Mammary epithelial cell (primary cell): ENCODE measurements at regions not wholly inside any gene's neighbourhood (a gene's known extent, or its start where the extent isn't known, plus 50 kb on each side); places are given as distances from the start of the nearest gene placed in this dataset.

Source experiments
- EZH2 ChIP-seq: IDR thresholded peaks from 2 replicates; pipeline ENCODE4 v1.6.1; 2012; ENCODE audit warnings: low read length, inconsistent platforms, borderline replicate concordance
- TF ChIP-seq, protein P1 (sequence below), 2 donors: IDR thresholded peaks in 1 of 2; conservative IDR thresholded peaks in 1 of 2; 2 replicates each; pipeline ENCODE4 v1.5.1; 2011 to 2012; ENCODE audit warnings: inconsistent platforms in 2 of 2, low read length in 2 of 2, mild to moderate bottlenecking in 2 of 2, control low read depth in 1 of 2, low read depth in 1 of 2; ENCODE audit not compliant: insufficient read depth in 1 of 2; ENCODE audit errors: extremely low read depth in 1 of 2

DNA sequence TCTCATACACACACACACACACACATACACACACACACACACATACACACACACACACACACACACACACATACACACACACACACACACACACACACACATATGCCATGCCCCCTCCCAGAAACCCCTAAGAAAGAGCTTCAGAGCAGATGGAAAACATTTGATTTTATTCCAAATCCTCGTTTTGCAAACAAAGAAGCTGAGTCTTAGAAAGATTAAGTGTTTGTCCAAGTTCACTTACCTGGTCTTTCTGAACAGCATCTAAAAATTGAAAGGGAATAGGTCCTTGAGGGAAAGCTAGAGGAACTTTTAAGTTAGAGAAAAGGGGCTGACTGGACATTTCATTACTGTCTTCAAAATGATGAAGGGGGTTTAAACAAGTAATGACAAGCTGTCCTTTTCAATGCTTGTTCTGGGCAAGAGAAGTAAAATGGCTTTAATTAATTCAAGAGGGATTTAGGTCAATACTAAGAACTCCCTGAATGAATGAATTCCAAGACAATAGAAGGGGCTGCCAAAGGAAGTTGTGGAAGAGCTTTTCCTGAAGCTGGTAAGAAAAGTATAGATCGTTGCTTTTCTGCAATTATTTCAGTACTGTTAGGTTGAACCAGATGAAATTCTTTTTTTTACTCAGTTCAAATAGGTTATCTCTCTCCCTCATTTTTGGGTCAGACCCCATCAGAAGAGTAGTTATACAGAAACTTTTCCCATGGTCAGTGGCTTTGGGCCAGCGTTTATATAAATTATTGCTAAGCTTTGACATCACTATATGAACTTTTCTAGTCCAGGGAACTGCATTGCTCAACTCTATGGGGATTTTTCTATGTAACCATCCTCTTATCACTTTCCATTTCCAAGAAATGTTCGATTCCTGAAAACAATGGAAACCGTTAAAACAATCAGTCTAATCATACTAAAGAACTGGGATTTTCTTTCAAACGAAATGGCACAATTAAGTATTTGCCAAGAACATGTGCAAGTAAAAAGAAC is 261.4 kb downstream of the MTERF1 start:
- TF ChIP-seq, protein P1, sequence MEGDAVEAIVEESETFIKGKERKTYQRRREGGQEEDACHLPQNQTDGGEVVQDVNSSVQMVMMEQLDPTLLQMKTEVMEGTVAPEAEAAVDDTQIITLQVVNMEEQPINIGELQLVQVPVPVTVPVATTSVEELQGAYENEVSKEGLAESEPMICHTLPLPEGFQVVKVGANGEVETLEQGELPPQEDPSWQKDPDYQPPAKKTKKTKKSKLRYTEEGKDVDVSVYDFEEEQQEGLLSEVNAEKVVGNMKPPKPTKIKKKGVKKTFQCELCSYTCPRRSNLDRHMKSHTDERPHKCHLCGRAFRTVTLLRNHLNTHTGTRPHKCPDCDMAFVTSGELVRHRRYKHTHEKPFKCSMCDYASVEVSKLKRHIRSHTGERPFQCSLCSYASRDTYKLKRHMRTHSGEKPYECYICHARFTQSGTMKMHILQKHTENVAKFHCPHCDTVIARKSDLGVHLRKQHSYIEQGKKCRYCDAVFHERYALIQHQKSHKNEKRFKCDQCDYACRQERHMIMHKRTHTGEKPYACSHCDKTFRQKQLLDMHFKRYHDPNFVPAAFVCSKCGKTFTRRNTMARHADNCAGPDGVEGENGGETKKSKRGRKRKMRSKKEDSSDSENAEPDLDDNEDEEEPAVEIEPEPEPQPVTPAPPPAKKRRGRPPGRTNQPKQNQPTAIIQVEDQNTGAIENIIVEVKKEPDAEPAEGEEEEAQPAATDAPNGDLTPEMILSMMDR (conservative IDR thresholded peaks at IDR 0.05 in 1 of 2, IDR thresholded peaks at IDR 0.05 in 1 of 2; ENCODE audit: extremely low read depth in 1 of 2, insufficient read depth in 1 of 2, low read depth in 1 of 2, low read length in 2 of 2), result no peak
- no peak for TF ChIP-seq EZH2
